GM23338 (cell line): ENCODE measurements at regions not wholly inside any gene's neighbourhood (a gene's known extent, or its start where the extent isn't known, plus 50 kb on each side); places are given as distances from the start of the nearest gene placed in this dataset.

Experiments
- ATAC-seq: fragments of 200-7000 bp; cut with Tn5 transposase; 3 replicates; pipeline ENCODE4 v1.9.1; 2020
- DNase-seq: peaks from one replicate; pipeline ENCODE4 v3.0.0-alpha.2; 2015; ENCODE audit warnings: low spot score
- H2AFZ ChIP-seq: fragments of 200-600 bp; sonication (generic); 2 replicates; pipeline ENCODE4 v1.8.0; 2016; ENCODE audit warnings: antibody characterized with exemption, mild to moderate bottlenecking, moderate library complexity
- H3F3A ChIP-seq: fragments of 200-600 bp; sonication (generic); replicated peaks from 2 replicates; pipeline ENCODE4 v1.8.0; 2017; ENCODE audit warnings: antibody characterized with exemption, mixed run types, low read depth
- H3K27ac ChIP-seq: fragments of 200-600 bp; sonication (generic); 2 replicates; pipeline ENCODE4 v1.6.1; 2016; ENCODE audit warnings: low read depth
- H3K27me3 ChIP-seq: fragments of 200-600 bp; sonication (generic); 2 replicates; pipeline ENCODE4 v1.8.0; 2016; ENCODE audit warnings: mild to moderate bottlenecking, mixed run types, moderate library complexity; ENCODE audit not compliant: insufficient read depth
- H3K36me3 ChIP-seq: fragments of 200-600 bp; sonication (generic); 2 replicates; pipeline ENCODE4 v1.8.0; 2016; ENCODE audit warnings: mild to moderate bottlenecking; ENCODE audit not compliant: insufficient read depth
- H3K4me1 ChIP-seq: fragments of 200-600 bp; sonication (generic); 2 replicates; pipeline ENCODE4 v1.8.0; 2016; ENCODE audit warnings: mild to moderate bottlenecking, moderate library complexity; ENCODE audit not compliant: insufficient read depth
- H3K4me2 ChIP-seq: fragments of 200-600 bp; sonication (generic); 2 replicates; pipeline ENCODE4 v1.7.1; 2017; ENCODE audit warnings: mixed run types
- H3K4me3 ChIP-seq: fragments of 200-600 bp; sonication (generic); 2 replicates; pipeline ENCODE4 v1.6.1; 2016; ENCODE audit warnings: mixed run types
- H3K79me2 ChIP-seq: fragments of 200-600 bp; sonication (generic); replicated peaks from 2 replicates; pipeline ENCODE4 v1.8.0; 2017; ENCODE audit warnings: mild to moderate bottlenecking; ENCODE audit not compliant: insufficient read depth
- H3K9me2 ChIP-seq: fragments of 200-600 bp; sonication (generic); 2 replicates; pipeline ENCODE4 v1.8.0; 2017; ENCODE audit not compliant: insufficient read depth
- H4K20me1 ChIP-seq: fragments of 200-600 bp; sonication (generic); replicated peaks from 2 replicates; pipeline ENCODE4 v1.8.0; 2017; ENCODE audit warnings: mild to moderate bottlenecking; ENCODE audit not compliant: insufficient read depth
- H3K27ac Mint-ChIP-seq: 2 replicates; pipeline ENCODE4 v1.8.0; 2020; ENCODE audit warnings: inconsistent platforms, mild to moderate bottlenecking, moderate library complexity, mixed read lengths
- H3K27me3 Mint-ChIP-seq: 3 replicates; pipeline ENCODE4 v1.8.0; 2022; ENCODE audit warnings: low read depth, mild to moderate bottlenecking, moderate library complexity, mixed read lengths, inconsistent platforms; ENCODE audit not compliant: insufficient read depth, poor library complexity
- H3K36me3 Mint-ChIP-seq: 3 replicates; pipeline ENCODE4 v1.8.0; 2021; ENCODE audit warnings: low read depth, mild to moderate bottlenecking, inconsistent platforms, moderate library complexity, mixed read lengths
- H3K4me1 Mint-ChIP-seq: 3 replicates; pipeline ENCODE4 v1.8.0; 2020; ENCODE audit warnings: mild to moderate bottlenecking, inconsistent platforms, mixed read lengths
- H3K4me3 Mint-ChIP-seq: 3 replicates; pipeline ENCODE4 v1.8.0; 2021; ENCODE audit warnings: moderate library complexity, mild to moderate bottlenecking, inconsistent platforms, mixed read lengths
- H3K9me3 Mint-ChIP-seq: 3 replicates; pipeline ENCODE4 v1.8.0; 2020; ENCODE audit warnings: moderate library complexity, mild to moderate bottlenecking, inconsistent platforms, mixed read lengths
- CREB1 ChIP-seq: fragments of 250-450 bp; sonication (Bioruptor Pico); IDR thresholded peaks from 2 replicates; pipeline ENCODE4 v1.5.0; 2020; ENCODE audit warnings: low read depth, mild to moderate bottlenecking, moderate library complexity
- EZH2 ChIP-seq: fragments of 200-600 bp; sonication (generic); IDR thresholded peaks from one replicate; pipeline ENCODE4 v1.8.0; 2017; ENCODE audit warnings: antibody characterized with exemption, mild to moderate bottlenecking, low read depth; ENCODE audit not compliant: unreplicated experiment
- EZH2phosphoT487 ChIP-seq: fragments of 200-600 bp; sonication (generic); IDR thresholded peaks from one replicate; pipeline ENCODE4 v1.8.1; 2018; ENCODE audit warnings: antibody characterized with exemption; ENCODE audit not compliant: unreplicated experiment
- JUNB ChIP-seq: IDR thresholded peaks from one replicate; pipeline ENCODE4 v1.6.1; 2016; ENCODE audit warnings: antibody characterized with exemption; ENCODE audit not compliant: unreplicated experiment
- NANOG ChIP-seq: IDR thresholded peaks from 2 replicates; pipeline ENCODE4 v1.6.1; 2016; ENCODE audit warnings: antibody characterized with exemption, borderline replicate concordance
- POLR2AphosphoS5 ChIP-seq: IDR thresholded peaks from 2 replicates; pipeline ENCODE4 v1.6.1; 2016; ENCODE audit warnings: antibody characterized with exemption, low read depth
- REST ChIP-seq: IDR thresholded peaks from one replicate; pipeline ENCODE4 v1.6.1; 2018; ENCODE audit warnings: antibody characterized with exemption; ENCODE audit not compliant: unreplicated experiment
- STAT1 ChIP-seq: IDR thresholded peaks from one replicate; pipeline ENCODE4 v1.6.1; 2016; ENCODE audit warnings: antibody characterized with exemption; ENCODE audit not compliant: unreplicated experiment
- ZNF114 ChIP-seq: fragments of 250-450 bp; sonication (Bioruptor Pico); IDR thresholded peaks from 2 replicates; pipeline ENCODE4 v1.5.0; 2020; ENCODE audit warnings: mild to moderate bottlenecking, moderate library complexity
- ZNF331 ChIP-seq: fragments of 250-450 bp; sonication (Bioruptor Pico); IDR thresholded peaks from 2 replicates; pipeline ENCODE4 v1.5.0; 2020; ENCODE audit warnings: low read depth, mild to moderate bottlenecking, moderate library complexity
- ZNF462 ChIP-seq: fragments of 250-450 bp; sonication (Bioruptor Pico); IDR thresholded peaks from 2 replicates; pipeline ENCODE4 v1.5.0; 2020; ENCODE audit warnings: mild to moderate bottlenecking, moderate library complexity
- TF ChIP-seq, protein P1 (sequence below), 2 experiments: fragments of 200-600 bp in 1 of 2; sonication (generic) in 1 of 2; conservative IDR thresholded peaks; 2 replicates each; pipeline versions ENCODE4 v1.5.1 to v1.6.1; 2016 to 2017; ENCODE audit warnings: antibody characterized with exemption in 2 of 2, low read depth in 2 of 2, mild to moderate bottlenecking in 2 of 2, moderate library complexity in 1 of 2
- TF ChIP-seq, protein P2 (sequence below): IDR thresholded peaks from 2 replicates; pipeline ENCODE4 v1.6.1; 2016; ENCODE audit warnings: antibody characterized with exemption

GRCh38 chr12:124502379-124502778, 65.0 kb downstream of the NCOR2 start (continued):
- TF ChIP-seq ZNF462 (no peak), ZNF331 (CRISPR knock-in tag) (no peak), STAT1 (no peak), ZNF114 (CRISPR knock-in tag) (no peak), EZH2 (no peak), CREB1 (CRISPR knock-in tag) (no peak), NANOG (no peak), POLR2AphosphoS5 (no peak)

DNA sequence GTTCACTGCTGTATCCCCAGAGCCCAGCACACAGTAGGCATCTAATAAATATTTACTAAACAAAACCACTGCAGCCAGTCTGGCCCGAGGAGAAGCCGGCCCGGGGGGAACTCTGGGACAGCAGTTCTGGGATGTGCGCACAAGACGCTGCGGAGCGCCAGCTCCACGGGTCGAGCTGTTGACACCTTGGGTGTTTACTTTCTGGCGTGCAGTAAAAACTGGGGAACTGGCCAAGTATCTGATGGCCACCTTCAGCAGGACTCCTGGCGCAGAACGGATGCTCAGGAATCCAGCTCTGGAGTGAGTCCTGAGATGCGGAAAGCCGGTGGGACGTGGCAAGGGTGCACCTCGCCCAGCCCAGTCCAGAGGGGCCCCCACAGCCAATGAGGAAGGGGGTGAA, 65.6 kb downstream of the NCOR2 start:
- Mint-ChIP-seq H3K9me3 (no peaks in the 10 kb centered on the region; the same call in 2 of the 3 replicates), H3K27me3 (peaks cover 31% of the 10 kb centered on the region), H3K36me3 (peaks cover 13% of the 10 kb centered on the region; the same call in 2 of the 3 replicates), H3K4me3 (no peak overlapping the region), H3K4me1 (peaks cover 89% of the 10 kb centered on the region), H3K27ac (peak overlapping the region; percentile 98; the same call in 1 of the 2 replicates)
- H2AFZ ChIP-seq, result no peak overlapping the region
- peaks cover 21% of the 10 kb centered on the region for H4K20me1 ChIP-seq
- H3K27me3 ChIP-seq, result no peaks in the 10 kb centered on the region
- peak overlapping the region; percentile 96 for H3K27ac ChIP-seq
- H3K79me2 ChIP-seq, result peaks cover 98% of the 10 kb centered on the region
- ATAC-seq (no peak), DNase-seq (no peak)
- H3K4me3 ChIP-seq, result no peak overlapping the region
- no peaks in the 10 kb centered on the region for H3K9me2 ChIP-seq
- H3K4me1 ChIP-seq, result peaks cover 52% of the 10 kb centered on the region
- no peaks in the 10 kb centered on the region for H3K36me3 ChIP-seq
- H3K4me2 ChIP-seq, result peak overlapping the region; percentile 64; the same call in 1 of the 2 replicates
- 0 out of 2 replicates have a peak, but pooled peaks cover 8% of the 10 kb centered on the region for H3F3A ChIP-seq
- TF ChIP-seq, protein P1, sequence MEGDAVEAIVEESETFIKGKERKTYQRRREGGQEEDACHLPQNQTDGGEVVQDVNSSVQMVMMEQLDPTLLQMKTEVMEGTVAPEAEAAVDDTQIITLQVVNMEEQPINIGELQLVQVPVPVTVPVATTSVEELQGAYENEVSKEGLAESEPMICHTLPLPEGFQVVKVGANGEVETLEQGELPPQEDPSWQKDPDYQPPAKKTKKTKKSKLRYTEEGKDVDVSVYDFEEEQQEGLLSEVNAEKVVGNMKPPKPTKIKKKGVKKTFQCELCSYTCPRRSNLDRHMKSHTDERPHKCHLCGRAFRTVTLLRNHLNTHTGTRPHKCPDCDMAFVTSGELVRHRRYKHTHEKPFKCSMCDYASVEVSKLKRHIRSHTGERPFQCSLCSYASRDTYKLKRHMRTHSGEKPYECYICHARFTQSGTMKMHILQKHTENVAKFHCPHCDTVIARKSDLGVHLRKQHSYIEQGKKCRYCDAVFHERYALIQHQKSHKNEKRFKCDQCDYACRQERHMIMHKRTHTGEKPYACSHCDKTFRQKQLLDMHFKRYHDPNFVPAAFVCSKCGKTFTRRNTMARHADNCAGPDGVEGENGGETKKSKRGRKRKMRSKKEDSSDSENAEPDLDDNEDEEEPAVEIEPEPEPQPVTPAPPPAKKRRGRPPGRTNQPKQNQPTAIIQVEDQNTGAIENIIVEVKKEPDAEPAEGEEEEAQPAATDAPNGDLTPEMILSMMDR (conservative IDR thresholded peaks at IDR 0.05; ENCODE audit: low read depth in 2 of 2), result no peak
- TF ChIP-seq NANOG (no peak), STAT1 (no peak), ZNF331 (CRISPR knock-in tag) (no peak), EZH2phosphoT487 (no peak), POLR2AphosphoS5 (no peak), REST (no peak), JUNB (no peak), ZNF114 (CRISPR knock-in tag) (no peak), EZH2 (no peak), CREB1 (CRISPR knock-in tag) (no peak)
- TF ChIP-seq, protein P2, sequence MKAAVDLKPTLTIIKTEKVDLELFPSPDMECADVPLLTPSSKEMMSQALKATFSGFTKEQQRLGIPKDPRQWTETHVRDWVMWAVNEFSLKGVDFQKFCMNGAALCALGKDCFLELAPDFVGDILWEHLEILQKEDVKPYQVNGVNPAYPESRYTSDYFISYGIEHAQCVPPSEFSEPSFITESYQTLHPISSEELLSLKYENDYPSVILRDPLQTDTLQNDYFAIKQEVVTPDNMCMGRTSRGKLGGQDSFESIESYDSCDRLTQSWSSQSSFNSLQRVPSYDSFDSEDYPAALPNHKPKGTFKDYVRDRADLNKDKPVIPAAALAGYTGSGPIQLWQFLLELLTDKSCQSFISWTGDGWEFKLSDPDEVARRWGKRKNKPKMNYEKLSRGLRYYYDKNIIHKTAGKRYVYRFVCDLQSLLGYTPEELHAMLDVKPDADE, result no peak
